HG03354 (cell line): ENCODE measurements at regions not wholly inside any gene's neighbourhood (a gene's known extent, or its start where the extent isn't known, plus 50 kb on each side); places are given as distances from the start of the nearest gene placed in this dataset.
"Not testable (repeated sequence)": the region's sequence is repeated elsewhere in the genome, so short reads cannot be mapped to it uniquely, and the experiment has no call there.

Experiments
- ATAC-seq: cut with Tn5 transposase; IDR thresholded peaks from one replicate; pipeline ENCODE4 v1.9.1; 2021; ENCODE audit warnings: mild to moderate bottlenecking; ENCODE audit not compliant: unreplicated experiment, poor library complexity, severe bottlenecking

DNA sequence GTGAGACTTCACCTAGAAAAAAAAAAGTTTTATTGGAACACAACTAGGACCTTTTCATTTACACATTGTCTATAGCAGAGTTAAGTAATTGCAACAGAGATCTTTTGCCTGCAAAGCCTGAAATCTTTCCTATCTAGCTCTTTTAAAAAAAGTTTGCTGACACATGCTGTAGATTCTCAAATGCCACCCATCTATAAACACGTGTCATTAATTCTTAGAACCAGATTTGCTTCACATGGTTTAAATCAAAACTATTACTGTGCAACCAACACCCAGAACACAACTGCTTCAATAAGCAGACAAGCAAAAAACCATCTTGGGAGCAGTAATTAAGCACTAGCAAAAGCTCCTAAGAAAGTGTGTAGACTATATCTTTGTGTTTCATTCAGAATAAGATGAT lies 55.0 kb downstream of the OXSM start:
- no peak for ATAC-seq

DNA sequence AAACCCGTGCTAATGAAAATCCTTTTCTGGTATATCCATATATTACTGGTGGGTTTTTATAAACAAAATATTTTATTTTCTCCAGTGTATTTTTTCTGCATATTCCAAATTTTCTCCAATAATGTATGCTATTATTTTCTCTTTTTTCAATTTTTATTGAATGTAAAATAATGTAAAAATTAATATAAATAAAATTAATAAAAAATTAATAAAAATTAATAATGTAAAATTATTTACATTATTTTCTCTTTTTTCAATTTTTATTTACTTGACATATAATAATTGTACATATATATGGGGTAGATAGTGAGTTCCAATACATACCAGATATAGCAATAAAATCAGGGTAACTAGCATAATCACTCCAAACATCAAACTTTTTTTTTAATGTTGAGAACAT lies 56.4 kb downstream of the OXSM start:
- ATAC-seq = no peak

DNA sequence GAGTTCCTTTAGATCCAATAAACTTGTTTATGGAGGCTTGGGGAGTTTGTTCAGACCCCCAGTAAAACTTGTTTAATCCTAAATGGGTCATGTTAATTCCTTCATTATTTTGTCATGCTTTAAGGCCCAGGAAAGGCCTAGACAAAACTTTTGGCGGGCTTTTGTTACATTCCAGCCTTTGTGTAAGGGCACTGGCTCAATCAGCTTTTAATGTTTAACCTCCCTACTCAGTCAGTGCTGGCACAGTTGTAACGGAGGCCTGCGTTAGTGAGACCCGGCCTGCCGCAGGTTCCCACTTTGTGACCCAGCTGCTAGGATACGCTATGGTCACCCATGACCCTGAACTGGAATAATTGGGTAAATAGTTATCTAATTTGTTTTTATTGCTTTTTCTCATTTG lies 59.2 kb downstream of the OXSM start:
- no peak for ATAC-seq

- ATAC-seq = no peak
Measured at GRCh38 chr3:25849641-25850385, 59.9 kb downstream of the OXSM start.

DNA sequence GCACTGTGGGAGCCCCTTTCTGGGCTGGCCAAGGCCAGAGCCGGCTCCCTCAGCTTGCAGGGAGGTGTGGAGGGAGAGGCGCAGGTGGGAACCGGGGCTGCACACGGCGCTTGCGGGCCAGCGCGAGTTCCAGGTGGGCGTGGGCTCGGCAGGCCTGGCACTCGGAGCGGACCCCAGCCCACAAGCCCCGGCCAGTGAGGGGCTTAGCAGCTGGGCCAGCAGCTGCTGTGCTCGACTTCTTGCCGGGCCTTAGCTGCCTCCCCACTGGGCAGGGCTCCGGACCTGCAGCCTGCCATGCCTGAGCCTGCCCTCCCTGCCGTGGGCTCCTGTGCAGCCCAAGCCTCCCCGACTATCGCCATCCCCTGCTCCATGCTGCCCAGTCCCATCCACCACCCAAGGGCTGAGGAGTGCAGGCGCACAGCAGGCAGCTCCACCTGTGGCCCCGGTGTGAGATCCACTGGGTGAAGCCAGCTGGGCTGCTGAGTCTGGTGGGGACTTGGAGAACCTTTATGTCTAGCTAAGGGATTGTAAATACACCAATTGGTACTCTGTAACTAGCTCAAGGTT lies 61.9 kb downstream of the OXSM start:
- not testable (repeated sequence) for ATAC-seq

DNA sequence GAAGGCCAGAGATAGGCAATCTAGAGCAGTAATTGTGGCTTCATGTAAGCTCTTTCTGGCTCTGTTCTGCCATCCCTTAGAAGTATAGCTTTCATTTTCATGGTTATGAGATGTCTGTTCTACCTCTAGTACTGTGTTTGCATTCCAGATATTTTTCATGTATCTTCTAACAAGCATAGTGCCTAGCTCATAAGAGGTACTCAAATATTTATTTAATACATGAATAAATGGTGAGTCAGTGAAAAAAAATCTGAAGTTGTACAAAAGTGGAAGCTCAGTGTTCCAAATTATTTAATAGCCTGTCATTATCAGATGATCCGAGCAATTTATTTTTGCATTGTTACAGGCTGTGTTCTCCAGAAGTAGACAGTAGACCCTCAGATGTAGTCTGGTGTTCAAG lies 64.3 kb downstream of the OXSM start:
- no peak for ATAC-seq

DNA sequence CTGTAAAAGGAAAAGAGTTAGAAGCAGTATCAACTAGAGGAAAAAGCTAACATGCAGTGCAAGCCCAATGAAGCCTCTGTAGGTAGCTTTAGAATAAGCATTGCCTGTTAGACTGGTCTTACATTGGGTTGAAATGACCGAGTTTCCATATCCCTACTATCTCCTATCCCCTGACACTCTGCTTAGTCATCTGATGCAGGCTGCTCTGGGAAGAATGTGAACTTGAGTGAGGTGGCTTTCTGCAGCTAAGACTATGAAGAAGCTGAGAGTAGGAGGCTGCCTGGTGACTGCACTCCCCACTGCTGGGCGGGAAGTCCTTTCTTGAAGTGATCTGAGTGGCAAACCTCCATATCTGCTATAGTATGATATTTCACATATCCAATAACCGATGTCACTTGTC lies 64.7 kb downstream of the OXSM start:
- no peak for ATAC-seq

DNA sequence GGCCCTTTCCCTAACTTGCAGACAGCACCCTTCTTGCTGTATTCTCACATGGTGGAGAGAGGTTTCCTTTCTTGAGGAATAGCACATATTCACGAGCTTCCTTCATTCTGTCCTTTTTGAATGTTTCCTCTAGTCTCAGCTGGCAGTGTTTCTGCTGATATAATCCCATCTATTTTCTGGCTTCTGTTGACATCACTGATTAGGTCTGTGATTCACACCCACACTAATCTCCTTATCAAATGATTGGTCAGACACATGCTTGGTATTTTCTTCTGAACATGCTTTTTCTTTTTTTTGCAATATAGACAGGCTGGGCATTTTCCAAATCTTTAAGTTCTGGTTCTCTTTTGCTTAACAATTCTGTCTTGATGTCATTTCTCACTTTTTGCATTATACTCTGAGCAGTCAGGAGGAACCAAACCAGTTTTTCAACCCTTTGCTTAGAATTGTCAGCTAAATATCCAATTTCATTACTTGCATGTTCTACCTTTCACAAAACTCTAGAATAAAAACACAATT lies 65.4 kb downstream of the OXSM start:
- no peak for ATAC-seq

DNA sequence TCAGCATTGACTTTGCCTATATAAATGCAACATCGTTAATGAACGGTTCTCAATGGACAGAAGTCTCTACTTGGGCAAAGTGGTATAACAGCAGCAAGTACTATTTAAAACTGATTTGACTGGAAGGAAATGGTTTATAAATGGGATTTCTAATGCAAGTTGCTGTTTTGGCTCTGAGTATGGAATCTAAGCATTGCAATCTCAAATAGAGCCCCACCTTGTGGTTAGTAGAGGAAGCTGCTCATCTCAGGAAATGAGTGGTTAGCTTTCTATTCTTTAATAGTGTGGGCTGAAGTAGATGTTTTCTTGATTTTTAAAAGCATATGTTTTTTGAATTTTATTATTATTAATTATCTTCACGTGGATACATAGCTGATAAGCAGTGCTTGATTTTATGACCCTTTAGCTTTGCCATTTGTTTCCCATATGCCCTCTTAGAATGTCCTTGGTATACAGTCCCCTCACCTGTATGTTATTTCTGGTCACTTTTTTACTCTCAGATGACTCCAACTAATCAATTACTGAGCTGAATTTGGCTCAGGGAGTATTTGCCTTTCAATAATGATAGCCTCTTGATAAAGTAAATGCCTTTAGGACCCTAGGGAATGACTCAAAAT lies 67.1 kb downstream of the OXSM start:
- ATAC-seq = peak; percentile 98

DNA sequence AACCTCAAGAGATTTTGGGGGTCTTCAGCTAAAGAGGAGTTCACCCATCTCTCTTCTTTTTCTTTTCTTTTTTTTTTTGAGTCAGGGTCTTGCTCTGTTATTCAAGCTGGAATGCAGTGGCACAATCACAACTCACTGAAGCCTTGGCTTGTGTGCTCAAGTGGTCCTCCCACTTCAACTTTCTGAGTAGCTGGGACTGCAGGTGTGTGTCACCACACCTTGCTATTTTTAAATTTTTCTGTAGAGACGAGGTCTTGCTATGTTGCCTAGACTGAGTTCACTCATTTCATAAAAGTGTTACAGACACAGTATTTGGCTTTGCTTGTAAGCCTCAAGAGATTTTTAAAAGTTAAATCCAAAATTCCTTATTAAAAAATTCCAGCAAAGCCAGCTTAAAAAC lies 71.7 kb downstream of the OXSM start:
- no peak for ATAC-seq

- ATAC-seq = peak; percentile 67
Measured at GRCh38 chr3:25863011-25863415, 73.1 kb downstream of the OXSM start.

- ATAC-seq = peak; percentile 49
Measured at GRCh38 chr3:25863416-25863959, 73.6 kb downstream of the OXSM start.

- no peak for ATAC-seq
Measured at GRCh38 chr3:25870452-25870851, 80.6 kb downstream of the OXSM start.

- peak; percentile 91 for ATAC-seq
Measured at GRCh38 chr3:25872200-25872877, 82.4 kb downstream of the OXSM start.

- no peak for ATAC-seq
Measured at GRCh38 chr3:25883492-25883891, 93.6 kb downstream of the OXSM start.

DNA sequence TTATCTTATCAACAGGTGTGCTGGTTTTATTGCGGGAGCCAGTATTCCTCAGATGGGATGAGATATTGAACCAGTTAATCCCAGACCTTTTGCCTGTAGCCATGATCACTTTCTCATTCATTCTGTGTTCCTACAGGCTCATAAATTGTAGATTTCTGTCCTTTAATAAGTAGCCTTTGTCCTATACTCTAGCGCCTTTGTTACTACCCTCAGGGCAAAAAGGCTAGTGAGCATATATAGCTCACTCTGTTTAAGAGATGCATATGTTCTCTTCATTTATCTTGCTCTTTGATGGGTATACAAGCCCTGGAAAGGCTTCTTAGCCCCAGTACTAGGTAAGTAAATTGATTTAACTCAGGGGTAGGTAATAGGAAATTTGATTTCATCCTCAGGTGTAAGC lies 95.1 kb downstream of the OXSM start:
- no peak for ATAC-seq

DNA sequence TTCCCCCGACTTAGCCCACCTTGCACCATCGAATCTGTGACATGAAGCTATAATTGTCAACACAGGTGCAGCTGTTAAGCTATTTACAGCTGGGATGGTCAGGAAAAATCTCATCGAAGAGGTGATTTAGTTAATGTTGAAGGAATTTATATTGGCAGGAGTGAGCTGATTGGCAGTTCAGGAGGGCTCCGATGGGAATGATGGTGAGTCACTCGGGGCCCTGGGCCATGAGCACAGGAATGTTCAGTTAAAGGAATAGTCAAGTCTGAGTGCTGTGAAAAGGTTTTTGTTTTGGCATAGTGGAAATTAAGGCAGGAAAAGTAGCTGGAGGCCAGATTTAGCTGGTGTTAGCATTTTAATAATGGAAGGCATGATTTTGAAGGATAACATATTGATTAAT lies 95.7 kb downstream of the OXSM start:
- ATAC-seq = no peak

DNA sequence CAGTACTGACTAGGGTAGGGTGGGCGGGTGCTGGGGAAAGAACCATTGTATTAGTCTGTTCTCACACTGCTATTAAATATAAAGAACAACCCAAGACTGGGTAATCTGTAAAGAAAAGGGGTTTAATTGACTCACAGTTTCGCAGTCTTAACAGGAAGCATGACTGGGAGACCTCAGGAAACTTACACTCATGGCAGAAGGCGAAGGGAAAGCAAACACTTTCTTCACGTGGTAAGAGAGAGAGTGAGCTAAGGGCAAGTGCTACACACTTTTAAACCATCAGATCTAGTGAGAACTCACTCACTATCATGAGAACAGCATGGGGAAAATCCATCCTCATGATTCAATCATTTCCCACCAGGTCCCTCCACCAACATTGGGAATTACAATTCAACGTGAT lies 98.0 kb downstream of the OXSM start:
- no peak for ATAC-seq

DNA sequence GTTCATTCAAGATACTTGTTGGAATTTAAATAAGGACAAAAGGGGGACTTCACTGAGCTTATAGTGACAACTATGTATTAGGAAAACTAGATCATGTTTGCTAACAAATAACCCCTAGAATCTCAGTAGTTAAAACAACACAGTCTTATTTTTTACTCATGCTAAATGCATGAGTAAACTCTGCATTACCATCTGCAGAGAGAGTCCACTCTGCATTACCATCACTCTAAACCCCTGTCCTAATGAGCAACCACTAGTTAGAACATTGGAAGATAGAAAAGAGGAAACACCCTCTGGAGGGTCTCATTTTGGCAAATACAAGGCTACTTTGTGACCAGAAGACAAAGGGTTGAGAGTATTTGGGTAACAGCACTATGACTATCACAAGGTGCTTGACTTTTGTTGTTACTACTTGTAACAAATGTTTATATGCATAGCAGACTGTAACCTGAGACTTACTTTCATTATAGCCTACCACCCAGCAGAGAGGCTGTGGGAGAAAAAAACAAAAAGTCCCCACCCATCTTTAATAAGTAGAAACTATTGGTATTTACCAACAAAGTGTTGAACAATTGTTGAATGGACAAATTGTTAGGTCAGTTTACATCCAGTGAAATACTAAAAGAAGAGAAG lies 99.1 kb downstream of the OXSM start:
- ATAC-seq = no peak

DNA sequence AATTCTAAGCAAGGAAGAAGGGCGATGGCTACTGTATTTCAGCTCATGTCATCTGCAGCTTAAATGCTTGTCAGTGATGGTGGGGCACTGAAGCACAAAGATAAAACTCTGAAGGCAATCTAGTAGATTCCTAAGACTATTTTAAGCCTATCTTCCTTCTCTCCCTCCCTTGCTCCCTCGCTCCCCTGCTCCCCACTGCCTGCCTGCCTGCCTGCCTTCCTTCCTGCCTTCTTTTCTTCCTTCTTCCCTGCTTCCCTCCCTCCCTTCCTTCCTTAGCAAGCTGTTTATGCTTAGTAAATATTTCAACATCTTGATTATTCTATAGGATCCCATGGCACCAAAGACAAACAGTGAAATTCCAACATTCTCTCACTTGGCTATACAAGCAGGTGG lies 99.6 kb downstream of the OXSM start:
- ATAC-seq = no peak
